ENCODE measurements at regions not wholly inside any gene's neighbourhood (a gene's known extent, or its start where the extent isn't known, plus 50 kb on each side); places are given as distances from the start of the nearest gene placed in this dataset.

- no peak overlapping the region for H3K27ac ChIP-seq
- TF ChIP-seq CTCF (IDR thresholded peaks at IDR 0.05; ENCODE audit: low read depth, low read length, missing control alignments) = no peak
- no peak for DNase-seq
- in situ Hi-C loops (cut with HindIII; ENCODE audit: low pct_ligation_motif_present, low sequenced_read_pairs) = no loop called here
- no peak overlapping the region for H3K4me3 ChIP-seq (ENCODE audit: low read depth, low read length)
- H3K27me3 ChIP-seq (replicated peaks) = no peaks in the 10 kb centered on the region
- H3K36me3 ChIP-seq (replicated peaks) = no peaks in the 10 kb centered on the region
Observed at GRCh38 chr6:74075896-74076295, 379.9 kb downstream of the CD109 start.

- Histone ChIP-seq H3K36me3 (replicated peaks) (no peaks in the 10 kb centered on the region), H3K4me3 (ENCODE audit: low read depth, low read length) (no peak overlapping the region), H3K27ac (no peak overlapping the region), H3K27me3 (replicated peaks) (no peaks in the 10 kb centered on the region)
- no peak for DNase-seq
- TF ChIP-seq CTCF (IDR thresholded peaks at IDR 0.05; ENCODE audit: low read depth, low read length, missing control alignments) = no peak
- in situ Hi-C loops (cut with HindIII; ENCODE audit: low pct_ligation_motif_present, low sequenced_read_pairs) = no loop called here
Observed at GRCh38 chr6:74075323-74075722, 379.3 kb downstream of the CD109 start.

GRCh38 chr6:74074645-74075044, 378.6 kb downstream of the CD109 start:
- no peak for DNase-seq
- no peak for TF ChIP-seq CTCF (IDR thresholded peaks at IDR 0.05; ENCODE audit: low read depth, low read length, missing control alignments)
- H3K27me3 ChIP-seq (replicated peaks) = no peaks in the 10 kb centered on the region
- no peak overlapping the region for H3K4me3 ChIP-seq (ENCODE audit: low read depth, low read length)
- in situ Hi-C loops (cut with HindIII; ENCODE audit: low pct_ligation_motif_present, low sequenced_read_pairs) = no loop called here
- H3K36me3 ChIP-seq (replicated peaks) = no peaks in the 10 kb centered on the region
- H3K27ac ChIP-seq = no peak overlapping the region

- no peaks in the 10 kb centered on the region for H3K36me3 ChIP-seq (replicated peaks)
- DNase-seq = peak; percentile 51
- no peak for TF ChIP-seq CTCF (IDR thresholded peaks at IDR 0.05; ENCODE audit: low read depth, low read length, missing control alignments)
- in situ Hi-C loops (cut with HindIII; ENCODE audit: low pct_ligation_motif_present, low sequenced_read_pairs) = no loop called here
- no peaks in the 10 kb centered on the region for H3K27me3 ChIP-seq (replicated peaks)
- H3K4me3 ChIP-seq (ENCODE audit: low read depth, low read length) = no peak overlapping the region
- H3K27ac ChIP-seq = peak overlapping the region; percentile 29
Observed at GRCh38 chr6:74073999-74074398, 378.0 kb downstream of the CD109 start.

- TF ChIP-seq CTCF (IDR thresholded peaks at IDR 0.05; ENCODE audit: low read depth, low read length, missing control alignments) = no peak
- Histone ChIP-seq H3K36me3 (replicated peaks) (no peaks in the 10 kb centered on the region), H3K27ac (peak overlapping the region; percentile 29), H3K4me3 (ENCODE audit: low read depth, low read length) (no peak overlapping the region), H3K27me3 (replicated peaks) (no peaks in the 10 kb centered on the region)
- peak; percentile 73 for DNase-seq
- in situ Hi-C loops (cut with HindIII; ENCODE audit: low pct_ligation_motif_present, low sequenced_read_pairs) = no loop called here
Observed at GRCh38 chr6:74073429-74073828, 377.4 kb downstream of the CD109 start.

GRCh38 chr6:74071214-74071613, 375.2 kb downstream of the CD109 start:
- in situ Hi-C loops (cut with HindIII; ENCODE audit: low pct_ligation_motif_present, low sequenced_read_pairs) = no loop called here
- Histone ChIP-seq H3K27me3 (replicated peaks) (no peaks in the 10 kb centered on the region), H3K27ac (no peak overlapping the region), H3K4me3 (ENCODE audit: low read depth, low read length) (no peak overlapping the region), H3K36me3 (replicated peaks) (no peaks in the 10 kb centered on the region)
- DNase-seq = no peak
- TF ChIP-seq CTCF (IDR thresholded peaks at IDR 0.05; ENCODE audit: low read depth, low read length, missing control alignments) = no peak
